ENCODE measurements at regions not wholly inside any gene's neighbourhood (a gene's known extent, or its start where the extent isn't known, plus 50 kb on each side); places are given as distances from the start of the nearest gene placed in this dataset.

DNA sequence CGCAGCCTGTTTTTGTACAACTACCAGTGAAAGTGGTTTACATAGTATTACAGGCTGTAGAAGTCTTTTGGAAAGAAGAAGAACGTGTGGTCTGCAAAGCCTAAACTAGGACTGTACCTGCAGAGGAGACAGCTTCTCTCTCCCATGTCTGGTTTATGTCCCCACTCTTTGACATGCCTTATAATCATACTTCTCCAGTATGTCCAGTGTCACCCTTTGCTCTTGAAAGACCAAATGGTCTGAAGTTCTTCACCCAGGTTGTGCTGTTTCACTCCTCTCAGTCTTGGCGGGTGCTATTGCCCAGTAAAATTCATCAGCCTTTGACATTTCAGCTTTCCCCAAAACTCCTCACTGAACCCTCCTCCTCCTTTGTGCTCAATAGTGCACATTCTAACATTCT, 676.0 kb upstream of the TENM4 start:
- intact Hi-C loops (cut with micrococcal nuclease; ENCODE audit: unreplicated experiment) (no loop called here), in situ Hi-C loops (cut with MboI) (no loop called here)
- Histone ChIP-seq H2AFZ (ENCODE audit: control insufficient read depth, low read depth, low read length) (no peak overlapping the region), H3K27me3 (replicated peaks in 1 of 2; ENCODE audit: control insufficient read depth in 2 of 2, insufficient read depth in 2 of 2, low read length in 1 of 2) (no peaks in the 10 kb centered on the region), H3K27ac (ENCODE audit: control insufficient read depth, insufficient read depth) (no peak overlapping the region), H3K4me3 (no peak overlapping the region), H3K4me1 (ENCODE audit: control insufficient read depth, insufficient read depth, low read length) (no peaks in the 10 kb centered on the region), H3K79me2 (ENCODE audit: control insufficient read depth, insufficient read depth, low read length) (no peaks in the 10 kb centered on the region), H3K9me3 (replicated peaks; ENCODE audit: control insufficient read depth, insufficient read depth, low read length) (no peaks in the 10 kb centered on the region), H3K36me3 (ENCODE audit: control insufficient read depth in 2 of 2, insufficient read depth in 2 of 2, low read length in 1 of 2) (no peaks in the 10 kb centered on the region), H4K20me1 (ENCODE audit: control insufficient read depth, insufficient read depth) (no peaks in the 10 kb centered on the region), H3K9ac (ENCODE audit: control insufficient read depth, insufficient read depth, low read length) (no peak overlapping the region), H3K4me2 (ENCODE audit: control insufficient read depth, insufficient read depth) (no peak overlapping the region)
- ChIA-PET RAD21 (ENCODE audit: unreplicated experiment) (no interaction called here), CTCF (no interaction called here), POLR2A (no interaction called here), SMC1A (ENCODE audit: uncharacterized antibody, unreplicated experiment) (interaction anchor here (1.2 kb wide), 1 partner anchor 21 kb away, joined by 3 read pairs; no protein-coding TSS in a partner anchor)
- no peak for FAIRE-seq
- TF ChIP-seq, protein P1, sequence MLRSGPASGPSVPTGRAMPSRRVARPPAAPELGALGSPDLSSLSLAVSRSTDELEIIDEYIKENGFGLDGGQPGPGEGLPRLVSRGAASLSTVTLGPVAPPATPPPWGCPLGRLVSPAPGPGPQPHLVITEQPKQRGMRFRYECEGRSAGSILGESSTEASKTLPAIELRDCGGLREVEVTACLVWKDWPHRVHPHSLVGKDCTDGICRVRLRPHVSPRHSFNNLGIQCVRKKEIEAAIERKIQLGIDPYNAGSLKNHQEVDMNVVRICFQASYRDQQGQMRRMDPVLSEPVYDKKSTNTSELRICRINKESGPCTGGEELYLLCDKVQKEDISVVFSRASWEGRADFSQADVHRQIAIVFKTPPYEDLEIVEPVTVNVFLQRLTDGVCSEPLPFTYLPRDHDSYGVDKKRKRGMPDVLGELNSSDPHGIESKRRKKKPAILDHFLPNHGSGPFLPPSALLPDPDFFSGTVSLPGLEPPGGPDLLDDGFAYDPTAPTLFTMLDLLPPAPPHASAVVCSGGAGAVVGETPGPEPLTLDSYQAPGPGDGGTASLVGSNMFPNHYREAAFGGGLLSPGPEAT (IDR thresholded peaks at IDR 0.05; ENCODE audit: low read depth): no peak
- TF ChIP-seq GATAD2B (conservative IDR thresholded peaks at IDR 0.05; ENCODE audit: low read depth) (no peak), SMC3 (IDR thresholded peaks at IDR 0.05; ENCODE audit: borderline replicate concordance, low read length) (no peak), FOXK2 (IDR thresholded peaks at IDR 0.05) (no peak), SMARCA5 (IDR thresholded peaks at IDR 0.05) (no peak), TCF12 (IDR thresholded peaks at IDR 0.05; ENCODE audit: low read depth, low read length) (no peak), HDGF (IDR thresholded peaks at IDR 0.05) (no peak)
- TF ChIP-seq, protein P2, sequence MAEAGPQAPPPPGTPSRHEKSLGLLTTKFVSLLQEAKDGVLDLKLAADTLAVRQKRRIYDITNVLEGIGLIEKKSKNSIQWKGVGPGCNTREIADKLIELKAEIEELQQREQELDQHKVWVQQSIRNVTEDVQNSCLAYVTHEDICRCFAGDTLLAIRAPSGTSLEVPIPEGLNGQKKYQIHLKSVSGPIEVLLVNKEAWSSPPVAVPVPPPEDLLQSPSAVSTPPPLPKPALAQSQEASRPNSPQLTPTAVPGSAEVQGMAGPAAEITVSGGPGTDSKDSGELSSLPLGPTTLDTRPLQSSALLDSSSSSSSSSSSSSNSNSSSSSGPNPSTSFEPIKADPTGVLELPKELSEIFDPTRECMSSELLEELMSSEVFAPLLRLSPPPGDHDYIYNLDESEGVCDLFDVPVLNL (IDR thresholded peaks at IDR 0.05; ENCODE audit: low read depth, low read length): no peak
- no peak for DNase-seq (ENCODE audit: low read depth, low spot score)
- no peak for ATAC-seq
- 11% methylated on average over 3 of the region's 3 CpGs for WGBS (ENCODE audit: insufficient coverage, insufficient replicate concordance, low lambda C conversion rate, missing lambda C conversion rate)
- no TSS peak for BruUV-seq (replicated peaks)
